ENCODE measurements at regions not wholly inside any gene's neighbourhood (a gene's known extent, or its start where the extent isn't known, plus 50 kb on each side); places are given as distances from the start of the nearest gene placed in this dataset.

DNA sequence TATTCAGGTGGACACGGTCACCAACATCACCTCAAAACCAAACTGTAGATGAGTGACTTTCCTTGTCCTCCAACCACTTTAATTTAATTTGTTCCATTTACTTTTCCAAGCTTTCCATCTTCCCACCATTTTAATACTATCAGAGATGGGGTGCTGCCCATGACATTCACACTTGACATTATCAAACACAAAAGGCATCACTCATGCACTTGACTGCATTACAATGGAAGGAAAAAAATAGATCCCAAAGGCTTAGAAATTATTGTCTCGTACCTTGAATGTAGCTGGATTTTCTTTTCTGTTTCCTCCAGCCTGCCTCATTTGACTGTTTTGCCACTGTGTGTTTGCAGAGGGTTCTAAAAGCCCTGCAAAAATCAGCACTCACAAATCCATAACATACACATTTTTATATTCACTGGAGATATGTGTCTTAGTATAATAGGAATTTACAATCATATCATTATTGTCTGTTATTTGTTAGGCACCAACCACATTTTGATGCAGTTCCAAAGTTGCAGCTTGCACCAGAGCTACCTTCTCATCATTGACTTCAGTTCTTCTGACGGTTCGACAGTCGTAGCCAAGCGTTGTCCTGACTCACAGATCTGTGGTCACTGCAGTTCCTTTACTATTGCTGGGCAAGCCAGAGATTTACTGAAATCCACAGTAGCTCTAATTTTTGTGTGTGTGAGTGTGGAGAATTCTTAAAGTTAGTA lies 712.3 kb upstream of the WWC1 start:
- no peak for DNase-seq

- DNase-seq, result no peak
These were observed 711.8 kb upstream of the WWC1 start for GRCh38 chr5:167579693-167580055.

GRCh38 chr5:167580608-167581007 lies 710.8 kb upstream of the WWC1 start:
- DNase-seq, result no peak

- DNase-seq, result no peak
These were observed 709.2 kb upstream of the WWC1 start for GRCh38 chr5:167582283-167582682.

DNA sequence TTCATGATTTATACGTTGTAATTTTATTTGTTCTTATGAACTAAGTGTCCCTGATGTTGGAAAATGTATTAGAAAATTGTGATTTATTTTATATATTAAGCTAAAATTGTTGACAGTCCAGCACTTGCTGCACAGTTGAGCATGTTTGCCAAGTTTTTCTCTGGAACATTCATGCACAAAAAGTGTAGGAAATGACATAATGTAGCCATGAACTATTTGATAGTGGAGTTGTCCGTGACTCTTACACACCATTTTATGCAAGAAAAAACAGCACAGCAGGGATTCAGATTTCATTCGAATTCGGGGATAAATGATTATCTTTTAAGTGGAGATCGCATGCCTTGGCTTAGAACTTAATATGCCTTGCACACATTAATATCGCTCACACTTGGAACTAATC lies 708.6 kb upstream of the WWC1 start:
- no peak for DNase-seq

- DNase-seq, result no peak
These were observed 706.3 kb upstream of the WWC1 start for GRCh38 chr5:167585184-167585583.

- DNase-seq, result no peak
These were observed 703.5 kb upstream of the WWC1 start for GRCh38 chr5:167587772-167588437.

GRCh38 chr5:167592114-167592513 lies 699.3 kb upstream of the WWC1 start:
- DNase-seq, result no peak

- DNase-seq, result no peak
These were observed 698.0 kb upstream of the WWC1 start for GRCh38 chr5:167593329-167594060.

DNA sequence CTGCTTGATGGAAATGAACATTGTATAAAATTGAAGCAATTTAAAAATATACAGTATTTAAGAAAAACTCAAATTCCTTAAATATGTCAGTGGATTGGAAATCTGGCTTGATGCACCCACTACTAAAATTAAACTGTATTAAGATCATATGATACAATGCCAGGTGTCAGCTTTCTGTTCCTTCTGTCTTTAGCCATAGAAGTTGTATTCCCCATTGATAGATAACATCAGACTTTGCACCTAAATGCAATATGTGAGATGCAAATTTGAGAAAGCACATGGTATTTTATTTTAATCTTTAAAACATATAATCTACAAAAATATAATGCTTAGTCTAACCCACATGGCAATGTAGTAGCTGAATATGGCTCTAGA lies 697.4 kb upstream of the WWC1 start:
- DNase-seq, result no peak

GRCh38 chr5:167594750-167595149 lies 696.7 kb upstream of the WWC1 start:
- no peak for DNase-seq

GRCh38 chr5:167595196-167595595 lies 696.2 kb upstream of the WWC1 start:
- DNase-seq, result no peak

DNA sequence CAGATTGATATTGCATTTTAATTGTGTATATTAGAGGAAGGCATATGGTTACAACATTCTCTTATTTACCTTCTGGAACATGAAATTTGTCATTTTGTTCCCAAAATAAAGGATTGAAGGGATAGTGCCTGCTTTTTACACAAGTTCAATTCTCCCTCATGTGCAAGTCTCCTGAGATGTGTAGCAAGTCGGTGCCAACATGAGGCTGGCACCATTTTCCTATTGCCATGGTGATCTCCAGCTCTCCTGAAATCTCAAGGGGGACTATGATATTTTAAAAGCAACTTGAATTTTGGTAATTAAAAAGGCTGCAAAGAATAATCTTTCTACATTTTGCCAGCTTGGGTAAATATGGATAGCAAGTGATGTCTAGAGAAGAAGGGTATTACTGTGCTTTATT lies 693.3 kb upstream of the WWC1 start:
- no peak for DNase-seq

GRCh38 chr5:167602067-167602466 lies 689.4 kb upstream of the WWC1 start:
- DNase-seq, result no peak

GRCh38 chr5:167603135-167603534 lies 688.3 kb upstream of the WWC1 start:
- no peak for DNase-seq

GRCh38 chr5:167608390-167609272 lies 682.8 kb upstream of the WWC1 start:
- DNase-seq, result no peak

GRCh38 chr5:167614294-167615021 lies 677.0 kb upstream of the WWC1 start:
- DNase-seq, result no peak

DNA sequence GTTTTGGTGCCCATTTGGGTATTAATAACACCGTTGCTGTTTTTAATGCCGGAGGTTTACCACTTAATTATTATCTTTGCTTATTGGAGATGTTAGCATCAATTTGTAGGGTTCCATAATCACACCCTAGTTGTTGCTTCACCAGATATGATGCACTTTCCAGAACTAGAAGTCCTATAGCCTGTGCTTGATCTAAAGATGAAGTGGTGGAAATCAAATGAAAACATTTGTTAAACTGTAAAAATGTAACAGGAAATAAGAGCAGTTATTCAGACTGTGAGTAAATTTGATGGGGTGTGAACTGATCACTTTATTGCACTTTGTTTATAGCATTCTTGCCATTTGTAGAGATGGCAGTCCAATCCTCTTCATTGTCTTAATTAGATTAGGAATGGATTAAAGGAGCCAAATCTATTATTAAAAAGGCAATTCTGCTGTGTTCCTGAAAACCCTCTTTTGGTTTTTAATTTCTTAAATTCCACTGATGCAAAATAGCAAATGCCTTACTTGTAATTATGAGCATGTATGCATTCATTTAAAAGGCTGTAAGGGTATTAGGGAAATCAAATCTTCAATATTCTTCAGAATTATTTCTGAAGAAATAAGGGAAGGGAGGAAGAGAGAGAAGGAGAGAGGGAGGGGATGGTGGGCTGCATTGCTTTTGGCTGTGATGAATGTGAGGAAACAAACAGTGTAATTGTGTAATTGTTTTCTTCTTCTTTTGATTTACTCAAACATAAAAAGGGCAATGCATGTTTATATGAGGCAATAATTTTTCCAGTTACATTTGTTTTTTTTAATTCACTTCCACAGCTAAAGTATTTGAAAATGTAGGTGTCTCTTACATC lies 675.2 kb upstream of the WWC1 start:
- no peak for DNase-seq

DNA sequence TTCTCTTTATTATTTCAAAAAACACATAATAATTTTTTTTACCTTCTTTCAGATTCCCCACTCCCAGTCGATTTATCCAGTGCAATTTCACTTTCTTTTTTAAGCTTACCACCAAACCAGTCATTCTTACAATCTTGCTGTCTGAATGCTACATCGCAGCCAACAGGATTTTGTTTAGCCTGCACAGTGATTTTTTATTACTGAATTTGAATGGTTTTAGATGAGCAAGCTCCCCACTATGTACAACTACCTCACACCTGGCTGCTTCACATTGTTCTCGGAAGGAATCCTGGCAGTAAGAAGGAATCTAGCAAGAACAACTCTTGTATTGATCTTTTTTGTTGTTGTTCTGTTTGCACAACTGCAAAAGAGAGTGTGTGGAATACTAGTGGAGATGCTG lies 668.1 kb upstream of the WWC1 start:
- no peak for DNase-seq

- DNase-seq, result no peak
These were observed 667.4 kb upstream of the WWC1 start for GRCh38 chr5:167624053-167624452.

DNA sequence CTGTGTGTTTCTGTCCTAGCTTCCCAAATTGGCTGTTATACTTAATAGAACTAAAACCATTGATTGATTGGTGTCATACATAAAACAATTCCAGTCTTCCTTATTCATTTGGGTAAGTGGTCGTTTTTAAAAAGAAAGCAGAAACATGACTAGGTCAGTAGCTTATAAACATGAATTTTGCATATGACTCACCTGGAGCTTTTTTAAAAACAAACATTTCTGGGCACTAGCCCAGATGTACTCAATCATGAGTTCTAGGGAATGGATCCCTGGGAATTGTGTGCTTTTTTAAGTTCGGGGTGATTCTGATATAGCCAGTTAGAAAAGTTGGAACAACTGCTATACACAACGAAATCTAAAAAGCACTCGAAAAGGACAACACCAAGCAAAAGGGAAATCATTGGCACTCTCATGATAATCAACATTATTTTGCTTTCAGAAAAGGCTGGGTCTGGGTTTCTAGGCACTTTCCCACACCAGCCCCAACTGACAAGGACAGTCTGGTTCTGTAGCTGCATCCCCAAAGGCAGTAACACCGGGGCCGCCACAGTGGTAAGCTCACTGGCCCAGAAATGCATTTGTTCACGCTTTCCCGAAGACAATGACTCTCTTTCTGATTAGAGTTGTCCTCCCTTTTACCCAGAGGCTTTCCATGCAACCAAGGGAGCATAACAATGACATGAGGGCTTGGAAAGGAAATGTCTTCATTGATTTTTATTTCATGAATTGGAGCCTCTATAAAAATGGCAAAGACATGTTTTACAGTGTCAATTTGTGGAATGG lies 664.9 kb upstream of the WWC1 start:
- DNase-seq, result no peak
